GM19468 (cell line): ENCODE measurements at regions not wholly inside any gene's neighbourhood (a gene's known extent, or its start where the extent isn't known, plus 50 kb on each side); places are given as distances from the start of the nearest gene placed in this dataset.

ENCODE experiments used
- ATAC-seq: cut with Tn5 transposase; IDR thresholded peaks from one replicate; pipeline ENCODE4 v1.9.1; 2021; ENCODE audit warnings: mild to moderate bottlenecking, moderate library complexity, moderate number of reproducible peaks; ENCODE audit not compliant: unreplicated experiment; ENCODE audit errors: extremely low read depth

DNA sequence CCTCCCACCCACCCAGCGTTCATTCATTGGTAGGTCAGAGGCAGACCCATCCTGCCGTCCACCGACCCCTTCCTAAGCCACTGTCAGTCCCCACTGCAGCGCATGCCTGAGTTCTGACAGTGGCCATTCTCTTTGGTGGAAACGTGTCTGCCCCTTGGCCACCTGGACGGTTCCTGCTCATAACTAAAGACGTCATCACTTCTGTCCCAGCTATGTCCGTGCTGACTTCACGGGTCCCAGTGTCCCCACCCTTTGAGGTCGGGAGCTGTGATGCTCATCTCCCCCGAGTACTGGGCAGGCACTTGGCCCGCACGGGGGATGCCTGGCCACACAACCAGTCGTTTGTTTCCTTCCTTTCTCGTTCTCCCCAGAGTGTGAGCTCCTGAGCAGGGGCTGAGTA is 267.1 kb downstream of the C16orf95 start:
- no peak for ATAC-seq

DNA sequence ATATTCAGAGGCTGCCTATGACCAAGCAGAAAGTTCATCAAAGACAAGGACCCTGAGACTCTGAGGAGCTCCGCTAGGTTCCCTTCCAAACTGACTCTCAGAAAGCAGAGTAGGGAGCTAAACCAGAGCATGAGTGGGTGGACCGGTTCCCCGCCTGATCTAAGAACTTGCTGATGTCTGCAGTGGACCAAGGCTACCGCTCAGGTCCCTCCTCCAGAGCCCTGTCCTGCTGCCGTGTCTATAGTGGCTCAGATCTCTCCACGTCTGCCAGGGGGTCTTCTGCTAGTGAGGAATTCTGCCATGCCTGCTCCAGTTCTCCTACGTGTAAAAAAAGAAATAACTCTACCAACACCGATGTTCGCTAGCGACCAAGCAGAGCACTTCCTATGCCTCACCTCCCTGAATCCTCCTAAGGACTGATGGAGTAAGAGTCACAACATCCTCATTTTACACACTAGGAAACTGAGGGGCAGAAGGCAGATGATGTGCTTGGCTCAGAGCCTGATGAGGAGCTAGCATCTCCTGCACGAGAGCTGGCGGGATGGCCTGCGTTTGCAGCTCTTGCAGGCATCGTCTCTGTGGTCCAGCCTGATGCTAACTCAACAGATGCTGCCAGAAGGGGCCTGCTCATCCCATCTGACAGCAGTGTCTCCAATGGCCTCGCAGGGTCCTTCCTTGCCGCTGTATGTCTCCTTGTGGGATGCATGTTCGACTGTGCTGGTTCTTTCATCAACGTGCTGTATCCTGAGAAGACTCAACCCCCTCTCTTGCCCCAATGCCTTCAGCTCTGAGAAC is 265.5 kb downstream of the C16orf95 start:
- ATAC-seq, result no peak

DNA sequence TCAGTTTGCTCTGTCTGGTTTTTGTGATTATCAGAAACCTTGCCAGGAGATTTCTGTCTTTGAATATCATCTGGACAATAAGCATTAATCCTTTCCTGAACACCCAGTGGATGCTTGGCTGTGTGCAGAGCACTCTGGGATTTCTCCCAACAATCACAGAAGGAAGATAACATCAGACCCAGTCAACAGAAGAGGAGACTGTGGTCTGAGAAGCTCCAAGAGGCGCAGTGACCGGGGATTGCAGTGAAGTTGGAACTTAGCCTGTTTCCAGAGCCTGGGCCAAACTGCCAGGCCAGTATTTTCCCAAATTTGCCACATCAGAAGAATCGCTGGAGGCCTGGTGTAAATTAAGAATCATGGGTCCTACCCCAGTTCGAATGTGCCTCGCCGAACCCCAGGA is 264.7 kb downstream of the C16orf95 start:
- ATAC-seq, result no peak

DNA sequence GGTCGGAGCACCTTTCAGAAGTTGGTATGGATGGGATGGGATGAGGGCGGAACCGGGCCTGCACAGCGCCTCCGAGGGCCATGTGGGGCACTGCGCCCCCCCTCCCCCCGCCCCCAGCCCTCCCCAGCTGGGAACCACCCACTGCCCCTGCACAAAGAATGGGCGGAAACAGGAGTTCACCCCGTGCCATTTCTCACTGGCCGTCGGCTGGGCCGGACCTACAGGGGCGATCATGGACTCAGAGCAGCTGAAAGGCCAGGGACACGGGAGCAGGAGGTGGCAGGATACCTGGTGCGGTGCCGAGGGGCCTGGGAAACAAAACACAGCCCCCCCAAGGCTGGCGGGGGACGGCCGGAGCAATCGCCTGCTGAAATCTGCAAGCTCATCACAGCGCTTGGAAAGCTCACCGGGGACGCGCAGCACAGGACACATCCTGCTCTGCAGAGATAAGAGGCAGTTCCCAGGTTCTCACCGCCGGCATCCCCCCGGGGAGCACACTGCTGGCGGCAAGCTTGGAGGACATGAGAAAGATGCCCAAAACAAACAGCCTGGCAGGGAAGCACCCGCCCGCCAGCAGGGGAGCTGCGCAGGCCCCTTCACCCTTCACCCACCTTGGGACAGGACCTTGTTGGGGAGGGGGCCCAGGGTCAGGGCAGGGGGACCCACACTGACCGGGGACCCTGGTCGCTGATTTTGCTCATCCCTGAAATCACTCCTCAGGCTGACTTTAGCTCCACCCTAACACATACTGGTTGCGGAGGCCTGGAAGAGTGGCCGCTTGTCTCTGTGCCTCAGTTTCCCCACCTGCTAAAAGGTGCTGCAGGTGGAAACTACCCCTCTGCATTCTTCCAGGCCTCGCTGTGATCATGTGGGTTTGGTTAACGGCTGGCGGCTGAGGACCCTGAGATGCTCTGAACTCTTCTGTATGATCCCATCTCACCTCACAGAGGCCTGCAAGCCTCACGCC is 263.9 kb downstream of the C16orf95 start:
- ATAC-seq, result no peak

DNA sequence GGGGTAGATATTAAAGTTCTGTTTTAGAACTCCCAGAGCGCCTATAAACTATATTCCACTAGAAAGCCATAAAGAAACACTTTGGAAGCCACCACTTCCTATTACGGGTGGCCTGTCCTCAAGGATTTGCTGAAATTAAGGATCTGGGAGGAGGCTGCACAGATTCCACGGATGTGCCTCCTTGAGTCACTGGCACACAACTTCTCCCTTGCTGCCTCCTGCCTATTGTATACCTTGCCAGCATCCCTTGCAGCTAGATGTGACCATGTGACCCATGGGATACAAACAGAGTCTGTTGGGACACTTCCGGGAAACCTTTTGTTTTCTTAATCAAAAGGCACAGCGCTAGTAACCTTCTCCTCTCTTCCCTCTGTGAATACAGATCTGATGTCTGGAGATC is 263.0 kb downstream of the C16orf95 start:
- no peak for ATAC-seq

DNA sequence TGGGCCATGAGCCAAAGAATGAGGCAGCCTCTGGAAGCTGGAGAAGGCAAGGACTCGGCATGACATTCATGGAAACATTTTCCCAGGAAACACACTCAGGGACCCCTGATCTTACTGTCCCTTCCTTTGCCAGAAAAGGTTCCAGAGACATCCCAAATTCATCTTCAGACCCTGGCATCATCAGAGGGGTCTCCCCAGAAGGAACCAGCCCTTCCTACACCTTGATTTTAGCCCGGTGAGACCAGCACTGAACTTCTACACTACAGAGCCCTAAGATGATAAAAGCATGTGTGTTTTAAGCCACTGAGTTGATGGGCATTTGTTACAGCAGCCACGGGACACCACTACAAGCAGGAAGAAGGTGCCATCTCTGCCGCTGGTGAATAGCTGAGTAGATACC is 262.3 kb downstream of the C16orf95 start:
- no peak for ATAC-seq

DNA sequence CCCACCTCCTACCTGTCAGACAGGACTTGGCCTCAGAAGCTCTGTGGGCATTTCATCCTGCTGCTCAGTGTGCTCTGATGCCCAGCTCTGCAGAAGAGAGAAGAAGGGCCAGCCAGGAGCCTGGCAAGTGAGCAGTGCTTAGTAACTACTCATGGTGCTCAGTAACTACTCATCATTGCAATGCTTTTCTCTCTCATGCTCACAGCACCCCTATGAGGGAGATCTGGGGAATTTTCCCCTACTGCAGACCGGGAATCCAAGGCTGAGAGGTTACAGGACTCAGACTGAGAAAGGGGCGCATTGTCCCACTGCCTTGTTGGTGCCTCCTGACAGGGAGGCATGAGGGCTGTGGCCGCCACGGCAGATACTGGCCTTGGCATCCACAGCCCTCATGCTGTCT is 261.1 kb downstream of the C16orf95 start:
- ATAC-seq, result no peak

DNA sequence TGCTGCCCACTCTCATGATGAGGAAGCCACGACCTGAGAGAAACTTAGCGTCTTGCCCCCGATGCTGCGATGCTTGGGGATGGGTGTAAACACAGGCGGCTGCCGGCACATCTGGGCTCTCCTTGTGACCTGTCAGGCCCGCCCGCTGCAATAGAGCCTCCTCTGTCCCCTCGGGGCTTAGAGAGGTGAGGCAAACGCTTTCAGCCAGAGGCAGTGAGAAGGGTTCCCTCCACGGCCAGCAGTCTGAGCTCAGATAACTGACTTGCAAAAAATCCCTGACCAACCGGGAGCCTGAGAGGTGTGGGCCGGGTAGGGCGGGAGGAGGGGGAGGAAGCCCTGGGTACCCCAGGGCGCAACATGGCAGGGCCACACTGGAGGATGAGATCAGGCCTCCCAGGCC is 260.6 kb downstream of the C16orf95 start:
- ATAC-seq, result no peak

DNA sequence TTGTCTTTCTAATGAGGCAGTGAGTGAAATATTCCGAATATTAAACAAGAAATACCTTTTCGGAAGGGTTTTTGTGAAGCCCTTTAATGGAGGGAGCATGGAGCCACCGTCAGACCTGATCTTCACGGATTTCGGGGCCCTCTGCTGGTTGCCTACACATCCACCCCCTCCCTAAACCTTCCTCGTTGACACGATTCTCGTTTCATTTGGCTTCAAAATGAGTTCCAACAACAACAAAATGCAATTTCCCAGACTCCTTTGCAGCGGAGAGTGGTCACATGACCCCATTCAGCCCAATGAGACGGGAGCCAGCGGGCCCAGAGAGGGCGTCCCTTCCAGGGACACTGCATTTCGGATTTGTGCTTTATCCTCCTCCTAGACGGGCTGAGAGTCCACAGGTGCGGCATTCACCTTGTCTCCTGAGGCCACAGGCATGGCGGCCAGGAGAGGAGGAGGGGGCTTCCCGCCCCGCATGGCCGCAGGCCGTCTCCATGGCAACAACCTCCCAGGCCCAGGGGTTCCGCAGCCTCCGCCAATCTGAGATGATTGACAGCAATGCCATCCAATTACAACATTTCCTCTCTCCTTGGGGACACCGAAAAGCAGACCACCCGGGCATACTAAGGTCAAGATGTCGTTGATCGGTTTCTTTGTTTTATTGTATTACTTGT is 259.8 kb downstream of the C16orf95 start:
- no peak for ATAC-seq

DNA sequence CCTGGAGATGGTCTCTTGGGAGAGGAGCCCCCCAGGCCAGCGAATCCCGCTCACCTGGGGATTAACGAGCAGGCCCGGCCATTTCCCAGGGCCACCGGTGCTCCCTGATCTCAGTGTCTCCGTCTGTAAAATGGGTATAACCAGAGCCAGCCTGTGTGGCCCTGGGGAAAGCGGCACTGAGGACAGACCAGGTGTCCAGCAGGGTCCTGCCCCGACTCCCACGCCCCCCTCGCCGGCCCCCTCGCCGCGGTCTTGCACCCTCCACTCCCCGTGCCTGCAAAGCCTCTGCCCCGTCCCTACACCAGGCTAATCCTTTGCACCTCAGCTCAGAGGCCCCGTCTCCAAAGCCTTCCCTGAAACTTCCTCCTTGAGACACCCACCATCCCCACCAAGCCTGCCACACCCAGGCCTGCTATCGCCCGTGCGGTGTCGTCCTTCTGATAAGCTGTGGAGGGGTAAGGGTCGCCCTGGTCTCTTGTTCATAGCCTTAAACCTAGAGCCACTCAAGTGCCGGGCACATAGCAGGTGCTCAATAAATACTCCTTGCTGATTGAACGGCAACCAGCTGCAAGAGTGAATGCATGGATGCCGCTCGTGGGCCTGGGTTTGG is 259.1 kb downstream of the C16orf95 start:
- no peak for ATAC-seq

DNA sequence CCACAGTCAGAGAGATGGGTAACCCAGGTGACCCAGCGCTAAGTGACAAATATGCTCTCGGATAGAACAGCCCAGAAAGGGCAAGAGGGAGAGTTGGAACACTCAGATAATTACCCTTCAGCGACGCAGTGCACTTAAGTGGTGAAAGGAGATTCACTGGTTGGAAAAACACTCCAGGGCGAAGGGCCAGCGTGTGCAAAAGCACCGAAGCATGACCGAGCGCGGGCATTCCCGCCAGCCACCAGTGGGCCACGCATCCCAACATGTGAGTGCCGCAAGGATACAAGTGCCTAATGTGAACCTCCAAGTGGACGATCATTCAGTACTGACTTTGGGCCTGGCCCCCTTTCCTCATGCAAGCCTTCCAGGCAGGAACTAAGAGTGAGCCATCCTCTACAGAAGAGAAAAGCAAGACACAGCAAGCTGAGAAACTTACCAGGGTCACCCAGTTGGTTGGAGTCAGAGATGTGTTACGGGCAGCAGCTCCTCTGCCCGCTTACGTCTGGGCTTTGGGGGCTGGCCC is 258.4 kb downstream of the C16orf95 start:
- no peak for ATAC-seq

DNA sequence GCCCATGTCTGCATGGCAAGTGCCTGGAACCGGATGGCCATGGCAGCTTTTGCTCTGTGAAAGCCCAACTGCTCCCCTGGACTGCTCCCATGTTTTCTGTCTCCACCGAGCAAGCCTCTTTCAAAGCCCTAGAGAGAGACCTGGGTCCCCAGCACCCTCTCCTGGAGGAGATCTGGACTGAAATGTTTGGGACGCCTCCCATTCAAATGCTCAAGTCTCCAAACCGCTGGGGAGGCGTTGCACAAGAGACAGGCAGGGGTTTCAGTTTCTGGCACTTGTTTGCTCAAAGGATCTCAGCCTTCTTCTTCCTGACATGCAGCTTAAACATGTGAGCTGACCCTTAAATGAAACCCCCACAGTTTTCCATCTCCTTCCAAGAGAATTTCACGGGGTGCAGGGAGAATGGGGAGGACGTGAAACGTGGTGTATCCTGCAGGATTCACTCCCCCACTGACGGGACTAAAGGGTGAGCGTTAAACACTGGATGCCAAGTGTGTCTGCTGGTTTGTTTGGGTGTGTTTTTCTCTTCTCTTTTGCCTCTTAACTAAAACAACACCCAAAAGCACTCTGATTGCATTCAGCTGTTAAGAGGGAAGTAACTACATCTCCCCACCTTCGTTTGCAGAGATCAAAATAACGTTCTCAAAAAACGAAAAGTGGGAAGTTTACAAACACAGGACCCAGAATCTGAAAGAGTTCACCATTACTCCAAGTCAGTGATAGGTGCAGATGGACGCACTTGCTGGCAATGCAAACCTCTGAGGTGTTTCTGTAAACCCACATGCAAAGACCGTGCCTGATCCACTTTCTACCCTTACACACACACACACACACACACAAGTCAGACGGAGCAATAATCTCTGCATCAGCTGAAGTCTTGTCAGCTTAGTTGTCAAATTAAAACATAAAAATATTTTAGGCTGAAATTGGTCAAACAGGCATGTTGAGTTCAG is 256.9 kb downstream of the C16orf95 start:
- no peak for ATAC-seq

DNA sequence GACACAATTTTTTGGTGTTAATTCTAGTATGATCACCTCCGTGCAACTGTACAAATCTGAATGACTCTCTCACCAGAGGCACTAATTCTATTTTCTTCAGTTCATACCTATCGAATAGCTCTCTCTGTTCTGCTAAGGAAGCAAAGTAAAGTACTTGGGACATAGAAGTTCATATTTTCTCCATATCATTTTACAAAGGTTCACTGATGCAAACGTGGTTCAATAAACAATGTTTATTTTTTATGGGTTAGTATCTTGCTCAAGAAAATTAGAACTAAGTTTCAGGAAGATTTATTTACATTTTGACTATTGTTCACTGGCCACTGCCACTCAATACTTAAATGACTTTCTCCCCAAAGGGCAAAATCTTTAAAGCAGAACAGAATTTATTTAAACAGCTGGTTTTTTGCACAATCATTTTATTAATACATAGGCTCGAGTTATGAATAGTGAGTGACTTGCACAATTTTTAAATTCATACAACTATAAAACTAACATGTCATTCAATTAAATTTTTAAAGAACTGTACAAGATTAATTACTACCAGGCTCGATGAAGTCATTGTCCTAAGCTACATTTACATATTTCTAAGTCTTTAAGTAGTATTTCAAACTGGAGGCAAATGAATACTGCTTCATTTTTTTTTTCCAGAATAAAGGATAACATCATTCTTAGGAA is 255.8 kb downstream of the C16orf95 start:
- no peak for ATAC-seq

DNA sequence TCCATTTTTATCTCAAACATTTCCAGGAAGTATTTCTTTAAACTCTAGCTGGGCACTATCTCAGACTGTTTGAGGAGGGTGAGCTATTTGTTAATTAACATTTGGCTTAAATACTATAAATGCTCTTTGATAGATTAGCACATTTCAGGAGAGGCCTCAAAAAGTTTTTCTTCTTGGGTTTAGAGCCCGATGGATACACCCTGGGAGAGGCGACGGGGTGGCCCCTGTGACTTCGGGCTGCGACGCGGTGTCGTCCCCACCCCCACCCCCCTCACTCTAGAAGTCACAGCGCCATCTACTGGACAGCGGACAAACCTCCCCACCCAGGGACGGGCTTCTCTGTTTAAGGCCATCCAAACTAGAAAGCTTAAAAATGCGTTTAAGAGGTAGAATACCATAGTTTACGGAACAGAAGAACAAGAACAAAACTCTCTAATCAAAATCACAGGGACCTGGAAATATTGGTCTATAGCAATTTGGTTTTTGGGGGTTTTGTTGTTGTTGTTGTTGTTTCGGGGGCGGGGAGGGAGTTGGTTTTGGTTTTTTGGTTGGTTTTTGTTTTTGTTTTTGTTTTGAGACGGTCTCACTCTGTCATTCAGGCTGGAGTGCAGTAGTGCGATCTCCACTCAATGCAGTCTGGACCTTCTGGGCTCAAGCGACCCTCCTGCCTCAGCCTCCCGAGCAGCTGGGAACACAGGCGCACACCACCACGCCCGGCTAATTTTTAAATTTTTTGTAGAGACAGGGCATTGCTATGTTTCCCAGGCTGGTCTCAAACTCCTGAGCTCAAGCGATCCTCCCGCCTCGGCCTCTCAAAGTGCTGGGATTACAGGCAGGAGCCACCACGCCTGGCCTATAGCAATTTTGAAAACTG is 254.4 kb downstream of the C16orf95 start:
- ATAC-seq, result no peak

DNA sequence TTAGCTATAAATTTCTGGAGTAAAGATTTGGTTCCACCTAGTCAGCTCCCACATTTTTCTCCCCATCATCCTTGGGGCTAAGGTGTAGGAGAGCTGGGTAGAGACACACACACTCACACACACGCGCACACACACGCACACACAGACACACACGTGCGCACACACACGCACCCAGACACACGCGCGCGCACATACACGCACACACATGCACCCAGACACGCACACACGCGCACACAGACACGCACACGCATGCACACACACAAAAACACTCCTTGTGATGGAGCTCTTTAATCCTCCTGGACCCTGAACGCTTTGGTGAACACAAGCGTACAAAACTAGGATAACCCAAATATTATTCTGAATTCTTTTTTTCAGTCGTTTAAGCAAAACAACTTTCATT is 253.6 kb downstream of the C16orf95 start:
- no peak for ATAC-seq

DNA sequence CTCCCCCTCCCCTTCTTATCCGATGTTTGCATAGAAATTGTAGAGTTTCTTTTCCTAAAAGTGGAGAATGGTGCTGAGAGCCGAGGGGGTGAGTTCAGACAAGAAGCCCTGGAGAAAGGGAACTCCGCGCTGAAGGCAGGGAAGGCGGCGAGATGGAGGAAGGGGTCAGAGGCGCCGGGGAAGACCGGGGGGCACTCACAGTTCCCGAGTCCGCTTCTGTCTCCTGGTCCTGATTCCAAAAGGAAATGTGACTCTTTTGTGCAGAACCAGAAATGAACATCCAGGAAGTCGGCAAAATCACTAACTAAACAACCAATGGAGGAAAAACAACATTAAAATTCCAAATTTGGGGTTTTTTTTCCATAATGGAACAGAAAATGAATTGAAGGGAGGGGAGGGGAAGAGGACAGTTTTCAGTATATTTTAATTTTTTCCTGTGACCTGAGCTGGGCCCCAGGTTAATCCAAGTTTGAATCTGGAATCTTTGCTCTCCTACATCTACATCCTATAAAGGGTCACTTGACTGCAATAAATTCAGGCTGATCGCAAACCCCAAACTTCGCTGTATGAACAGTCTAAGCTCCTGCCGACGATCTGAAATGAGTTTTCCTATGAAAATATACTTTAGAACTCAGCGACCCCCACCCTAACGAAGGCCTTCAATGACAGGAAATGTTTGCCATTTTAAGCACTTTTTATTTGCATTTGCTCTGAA is 252.3 kb downstream of the C16orf95 start:
- ATAC-seq, result no peak
